ENCODE measurements at regions not wholly inside any gene's neighbourhood (a gene's known extent, or its start where the extent isn't known, plus 50 kb on each side); places are given as distances from the start of the nearest gene placed in this dataset.

DNA sequence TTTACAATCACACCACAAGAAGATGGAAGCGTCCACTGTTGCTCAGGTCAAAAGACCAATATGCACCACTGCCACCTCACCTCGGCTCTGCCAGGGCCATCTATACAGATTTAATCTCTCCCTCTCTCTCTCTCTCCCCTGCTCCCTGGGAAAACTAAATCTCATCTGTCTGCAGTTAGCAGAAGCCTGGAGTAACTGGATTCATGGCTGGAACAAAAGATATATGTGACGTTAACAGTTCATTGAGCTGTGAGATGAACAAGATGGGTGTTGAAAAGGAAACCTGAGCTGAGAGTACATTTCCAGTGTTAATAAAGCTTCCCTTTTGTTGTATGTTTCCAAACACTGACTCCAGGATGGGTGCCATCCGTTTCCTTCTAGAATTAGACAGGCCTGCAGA is 369.7 kb downstream of the CDK5RAP2 start:
- no peak for DNase-seq

DNA sequence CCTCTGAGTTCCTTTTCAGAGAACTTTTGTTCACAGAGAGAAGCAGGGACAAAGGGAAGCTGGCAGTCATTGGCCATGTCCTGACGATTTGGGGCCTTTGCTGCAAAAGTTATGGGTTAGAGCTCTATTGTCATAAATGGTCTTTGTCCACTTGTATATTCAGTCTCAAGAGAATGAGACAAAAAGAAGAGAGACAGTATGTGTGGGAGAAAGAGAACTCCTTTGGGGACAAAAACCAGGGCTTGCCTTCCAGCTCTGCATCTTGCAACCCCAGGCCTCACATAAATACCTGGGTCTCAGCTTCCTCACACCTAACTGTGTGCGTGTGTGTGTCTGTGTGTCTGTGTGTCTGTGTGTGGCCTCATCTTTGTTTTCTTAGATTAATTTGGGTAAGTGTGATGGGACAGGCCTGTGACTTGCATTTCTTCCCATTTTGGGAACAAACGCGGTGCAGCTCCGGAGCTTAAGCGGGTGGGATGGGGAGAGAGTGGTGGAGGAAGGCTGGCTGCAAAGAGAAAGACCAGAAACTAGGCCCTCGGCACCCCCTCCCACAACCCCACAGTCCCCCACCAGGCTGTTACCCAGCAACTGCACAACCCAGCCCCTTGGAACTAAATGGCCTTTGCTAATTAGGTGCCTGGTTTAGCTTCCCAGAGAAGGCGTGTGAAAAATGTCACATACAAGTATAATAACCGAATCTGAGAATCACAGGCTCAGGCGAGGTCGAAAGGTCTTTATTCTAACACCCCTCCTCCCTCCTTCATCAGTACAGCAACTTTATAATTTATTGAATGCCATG is 376.9 kb downstream of the CDK5RAP2 start:
- DNase-seq: no peak

DNA sequence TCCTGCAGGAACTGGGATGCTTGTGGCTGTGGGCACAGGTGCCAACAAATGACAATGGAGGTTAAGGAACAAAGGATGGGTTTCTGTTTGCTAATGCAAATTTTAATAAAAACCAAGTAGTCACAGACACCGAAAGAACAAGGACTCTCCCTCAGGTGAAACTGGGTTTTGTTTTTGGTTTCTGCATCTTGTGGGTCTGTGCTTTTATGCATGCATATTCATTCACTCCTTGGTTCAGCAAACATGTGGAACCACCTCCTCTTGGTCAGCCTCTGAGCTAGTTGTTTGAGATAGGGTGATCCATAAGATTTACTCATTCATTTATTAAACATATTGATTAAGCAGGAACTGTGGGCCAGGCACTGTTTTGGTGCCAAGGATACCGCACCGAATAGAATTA is 381.9 kb downstream of the CDK5RAP2 start:
- DNase-seq: no peak

DNA sequence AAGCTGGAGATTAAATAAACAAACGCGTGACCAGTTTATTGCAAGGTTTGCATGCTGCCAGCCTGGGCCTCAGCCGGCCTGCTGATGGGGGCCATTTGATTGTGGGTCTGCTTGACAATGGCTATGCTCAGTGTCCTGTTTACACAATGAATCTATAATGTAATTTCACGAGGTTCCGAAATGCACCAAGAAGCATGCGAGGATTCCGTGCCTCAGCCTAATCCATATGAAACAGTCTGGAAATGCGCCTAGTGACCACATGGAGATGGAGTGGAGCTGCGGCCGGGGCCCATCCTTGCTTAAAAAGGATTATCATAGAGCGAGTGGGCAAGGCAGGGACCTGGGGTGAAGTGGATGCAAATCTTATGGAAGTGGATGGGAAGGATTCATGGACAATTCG is 382.4 kb downstream of the CDK5RAP2 start:
- DNase-seq: no peak

DNA sequence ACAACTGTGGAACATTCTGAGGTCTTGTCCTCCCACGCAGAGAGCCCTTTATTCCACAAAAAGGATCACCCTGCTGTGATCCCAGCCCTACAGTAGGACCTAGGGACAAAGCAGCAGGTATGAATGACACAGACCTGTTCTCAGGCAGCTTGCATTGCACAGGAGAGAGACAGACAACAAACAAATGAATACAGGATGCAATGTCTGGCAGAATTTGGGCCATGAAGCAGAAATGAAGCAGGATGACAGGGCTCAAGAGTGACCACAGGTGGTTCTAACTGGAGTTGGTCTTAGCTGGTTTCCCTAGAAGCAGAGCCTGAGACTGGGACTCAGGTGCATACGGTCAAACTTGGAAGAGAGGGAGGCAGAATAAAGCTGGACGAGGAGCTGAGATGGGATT is 388.8 kb downstream of the CDK5RAP2 start:
- DNase-seq: no peak

DNA sequence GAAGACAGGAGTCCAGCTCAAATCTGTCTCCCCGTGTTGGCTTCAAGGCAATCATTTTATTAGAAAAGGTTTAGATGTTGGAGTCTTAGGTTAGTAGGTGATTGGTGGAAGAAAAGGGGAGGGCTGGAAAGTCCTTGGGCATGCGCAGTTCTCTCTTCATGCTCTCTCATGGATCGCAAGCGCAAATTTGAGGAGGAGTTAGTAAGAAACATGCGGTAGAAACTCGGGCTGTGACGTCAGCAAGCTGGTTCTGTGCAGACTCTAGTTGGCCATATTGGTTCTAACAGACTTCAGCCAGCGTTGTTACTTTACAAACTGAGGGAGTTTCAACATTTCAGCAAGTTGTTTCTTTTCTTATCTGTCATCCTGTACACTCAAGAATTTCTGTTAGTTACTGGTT is 392.2 kb downstream of the CDK5RAP2 start:
- DNase-seq: no peak

DNA sequence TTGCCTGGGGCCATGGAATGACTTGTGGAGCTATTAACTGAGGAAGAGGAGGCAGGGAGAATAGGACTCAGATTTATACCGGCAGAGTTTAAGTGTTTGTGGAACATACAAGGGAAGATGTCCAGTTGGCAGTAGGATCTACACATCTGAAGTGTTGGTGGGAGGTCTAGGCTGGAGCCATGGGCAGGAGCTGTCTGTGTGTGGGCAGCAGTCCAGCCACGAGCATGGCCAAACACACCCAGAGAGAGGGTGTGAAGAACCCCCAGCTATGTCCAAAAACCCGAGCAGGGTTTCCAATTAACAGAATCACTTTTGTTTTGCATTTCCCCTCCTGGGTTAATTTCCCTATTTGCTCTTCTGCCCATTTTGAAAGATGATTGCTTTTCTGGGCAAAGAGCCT is 393.7 kb downstream of the CDK5RAP2 start:
- no peak for DNase-seq

DNA sequence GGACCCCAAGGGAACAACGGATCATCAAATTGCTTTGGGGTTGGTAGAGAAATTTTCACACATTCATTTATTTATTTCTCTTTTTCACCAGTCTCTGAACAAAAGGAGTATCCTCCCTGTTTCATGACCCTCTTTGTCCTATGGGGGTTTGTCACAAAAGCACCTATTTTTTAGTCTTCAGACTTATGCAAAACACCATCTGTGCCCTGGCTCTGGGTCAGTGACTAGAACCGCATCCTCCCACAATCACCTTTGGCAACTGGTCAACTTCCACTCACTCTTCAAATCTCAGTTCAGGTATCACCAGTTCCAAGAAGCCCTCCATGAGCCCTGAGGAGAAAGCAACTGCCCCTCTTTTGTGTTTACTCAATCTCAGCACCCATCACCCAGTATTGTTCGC is 395.7 kb downstream of the CDK5RAP2 start:
- DNase-seq: no peak

DNA sequence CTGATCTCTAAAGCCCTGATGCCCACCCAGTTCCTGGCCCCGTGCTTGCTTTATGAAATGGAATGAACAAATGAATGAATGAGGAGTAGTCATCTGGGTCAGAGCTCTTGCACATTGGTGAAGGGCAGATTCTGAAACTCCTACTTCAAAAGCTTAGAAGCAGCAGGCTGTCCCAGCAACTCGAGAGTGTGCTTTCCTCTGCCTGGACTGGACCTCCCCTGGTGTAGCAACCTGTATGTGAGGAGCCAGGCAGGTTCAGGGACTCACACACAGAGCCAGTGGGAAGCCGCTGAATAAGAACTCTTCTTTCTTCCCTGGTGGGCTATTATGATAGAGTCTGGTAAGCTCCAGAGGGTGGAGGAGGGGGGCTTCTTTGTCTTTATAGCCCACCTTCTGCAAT is 396.4 kb downstream of the CDK5RAP2 start:
- no peak for DNase-seq

DNA sequence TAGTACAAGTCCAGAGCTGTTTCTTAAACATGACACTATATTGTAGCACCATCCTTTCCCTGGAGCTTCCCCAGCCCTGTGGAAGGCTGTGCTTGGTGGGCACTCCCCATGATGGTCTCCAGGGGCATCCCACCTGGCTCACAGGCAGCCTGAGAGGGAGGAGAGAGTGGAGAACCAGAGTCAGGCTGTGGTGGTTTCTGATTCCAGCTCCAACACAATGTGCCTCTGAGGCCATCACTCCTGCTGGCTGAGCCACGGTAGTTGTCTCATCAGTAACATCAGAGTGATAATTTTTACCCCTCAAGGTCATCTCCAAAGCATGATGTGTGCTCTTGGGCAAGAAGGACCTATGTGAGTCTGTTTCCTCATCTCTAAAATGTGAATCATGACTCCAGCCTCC is 398.0 kb downstream of the CDK5RAP2 start:
- DNase-seq: no peak

DNA sequence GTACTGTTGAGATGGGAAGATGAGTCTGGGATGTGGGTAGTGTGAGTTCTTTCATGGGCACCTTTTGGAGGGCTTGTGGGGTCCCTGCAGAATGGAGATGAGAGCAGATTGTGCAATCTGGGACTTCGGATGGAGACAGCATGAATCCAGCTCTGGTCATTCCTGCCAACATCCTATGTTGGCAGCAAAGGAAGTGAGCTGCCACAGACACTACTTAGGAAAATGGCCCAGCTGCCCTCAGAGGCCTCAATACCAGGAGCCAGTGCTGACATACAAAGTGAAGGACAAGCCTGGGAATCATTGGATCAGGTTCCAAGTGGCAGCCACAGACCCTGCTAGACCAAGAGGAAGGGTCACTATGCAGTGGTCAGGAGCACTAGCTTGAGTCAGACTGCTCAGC is 402.8 kb downstream of the CDK5RAP2 start:
- no peak for DNase-seq

DNA sequence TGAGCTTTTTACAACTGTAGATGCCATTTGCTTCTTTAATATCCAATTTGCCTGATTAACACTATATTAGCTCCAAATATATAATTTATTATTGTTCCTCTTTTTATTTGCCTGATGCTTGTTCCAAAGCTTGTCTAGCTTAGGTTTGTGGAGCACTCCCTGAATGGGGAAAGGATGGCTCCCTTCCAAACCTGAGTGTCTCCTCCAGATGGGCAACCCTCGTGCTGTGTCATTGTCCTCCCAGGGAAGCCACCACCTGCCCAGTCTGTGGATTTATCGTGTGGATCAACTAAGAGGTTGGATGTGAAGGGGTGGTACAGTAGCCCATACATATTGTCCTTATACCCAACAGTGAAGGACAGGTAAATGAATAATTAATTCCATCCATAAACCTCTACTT is 404.9 kb downstream of the CDK5RAP2 start:
- no peak for DNase-seq

DNA sequence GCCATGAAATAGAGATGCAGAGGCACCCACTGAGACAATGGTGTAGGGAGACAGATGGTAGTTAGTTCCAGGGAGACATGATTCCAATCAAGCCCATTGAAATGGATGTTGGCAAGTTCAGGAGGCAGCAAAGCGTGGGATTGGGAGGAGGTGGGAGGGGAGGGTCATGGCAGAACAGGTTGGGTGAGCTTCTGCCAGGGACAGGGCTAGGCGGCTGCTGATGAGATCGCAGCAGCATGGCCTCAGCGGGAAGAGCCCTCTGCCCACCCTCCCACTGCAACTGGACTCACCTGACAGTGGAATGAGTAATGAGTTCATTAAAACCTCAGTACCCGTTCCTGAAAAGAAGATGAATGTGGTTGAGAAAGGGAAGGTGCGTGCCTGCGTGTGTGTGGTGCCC is 418.2 kb downstream of the CDK5RAP2 start:
- no peak for DNase-seq

DNA sequence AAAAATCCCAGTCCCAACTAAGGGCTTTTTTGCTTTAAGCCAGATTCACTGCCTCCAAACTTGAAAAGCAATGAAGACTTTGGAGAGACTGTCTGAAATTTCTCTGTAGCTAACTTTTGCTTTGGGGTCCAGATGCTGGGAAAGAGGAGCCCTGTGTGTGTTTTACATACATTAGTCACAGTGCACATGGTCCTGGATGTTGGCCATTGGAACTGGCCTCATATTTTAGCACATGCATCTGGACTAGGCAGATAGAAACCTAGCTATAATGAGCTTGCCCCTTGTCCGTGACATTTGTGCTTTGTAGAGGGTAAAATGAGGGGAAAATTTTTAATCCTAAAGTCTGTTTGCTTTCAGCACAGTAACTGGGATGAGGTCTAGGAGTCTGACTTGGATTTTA is 421.7 kb downstream of the CDK5RAP2 start:
- DNase-seq: no peak

DNA sequence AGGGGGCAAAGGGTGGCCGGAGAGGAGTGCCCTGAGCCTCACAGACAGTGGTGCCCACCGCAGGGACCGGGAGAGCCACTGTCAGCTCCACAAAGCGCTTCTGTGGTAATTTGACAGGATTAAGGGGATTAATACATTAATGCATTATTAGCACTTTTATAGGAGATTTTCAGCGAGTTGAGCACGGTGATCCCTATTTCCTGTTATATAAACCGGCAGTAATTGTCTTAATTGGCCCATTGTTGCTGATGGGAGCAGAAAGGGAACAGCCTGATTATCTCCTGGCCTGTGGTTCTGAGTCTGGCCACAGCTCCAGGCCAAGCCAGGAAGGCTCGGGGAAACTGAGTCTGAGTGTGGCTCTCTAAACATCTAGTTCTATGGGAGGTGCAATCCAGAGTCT is 423.6 kb downstream of the CDK5RAP2 start:
- DNase-seq: no peak

DNA sequence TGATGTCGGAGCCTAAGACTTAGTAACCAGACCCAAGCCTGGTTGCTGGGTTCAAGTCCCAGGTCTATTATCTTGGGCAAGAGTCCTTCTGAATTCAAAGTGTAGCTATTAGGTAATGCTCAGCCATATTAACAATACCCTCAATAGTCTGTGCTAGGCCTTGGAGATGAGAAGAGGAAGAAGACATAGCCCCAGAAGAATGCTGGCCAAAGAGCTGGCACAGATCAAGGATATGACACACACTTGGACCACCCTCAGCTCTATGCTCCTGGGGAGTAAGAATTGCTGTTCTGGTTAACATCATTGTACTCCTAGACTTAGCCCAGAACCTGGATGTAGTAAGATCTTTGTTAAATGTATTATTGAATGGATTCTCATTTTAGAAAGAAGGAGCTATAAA is 426.7 kb downstream of the CDK5RAP2 start:
- DNase-seq: no peak

DNA sequence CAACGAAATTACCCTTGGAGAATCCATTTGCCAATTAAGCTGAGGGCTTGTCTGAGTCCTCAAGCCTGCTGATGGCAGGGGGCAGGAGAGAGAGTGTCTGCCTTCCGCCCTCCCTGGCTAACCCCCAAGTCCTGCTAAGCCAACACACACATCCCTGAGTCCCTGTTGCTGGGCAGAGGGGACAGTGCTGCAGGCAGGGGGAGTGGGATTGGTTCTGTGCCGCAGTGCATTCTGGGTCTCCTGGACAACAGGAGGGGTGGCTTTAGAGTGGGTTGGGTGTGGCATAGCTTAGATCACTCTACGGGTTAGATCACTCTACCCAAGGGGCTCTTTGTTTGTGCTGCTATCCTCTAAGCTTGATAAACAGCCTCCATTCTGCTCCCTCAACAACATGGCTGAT is 427.7 kb downstream of the CDK5RAP2 start:
- DNase-seq: no peak

DNA sequence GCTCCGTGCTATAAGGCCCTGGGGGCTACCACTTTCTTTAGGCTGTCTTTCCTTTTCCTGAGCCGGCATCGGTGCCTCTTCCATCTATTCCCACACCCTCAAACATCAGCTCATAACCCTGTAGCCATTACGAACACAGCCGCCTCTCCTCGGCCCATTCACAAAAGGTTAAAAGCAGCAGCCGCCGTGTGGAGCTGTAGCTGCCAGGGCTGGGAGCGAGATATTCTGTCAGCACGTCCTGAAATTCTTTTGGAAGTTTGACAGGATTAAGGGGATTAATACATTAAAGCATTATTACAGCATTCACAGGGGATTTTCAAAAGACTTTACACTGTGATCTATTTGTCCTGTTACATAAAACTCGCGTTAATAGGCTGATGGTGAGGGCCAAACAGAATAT is 428.2 kb downstream of the CDK5RAP2 start:
- no peak for DNase-seq

DNA sequence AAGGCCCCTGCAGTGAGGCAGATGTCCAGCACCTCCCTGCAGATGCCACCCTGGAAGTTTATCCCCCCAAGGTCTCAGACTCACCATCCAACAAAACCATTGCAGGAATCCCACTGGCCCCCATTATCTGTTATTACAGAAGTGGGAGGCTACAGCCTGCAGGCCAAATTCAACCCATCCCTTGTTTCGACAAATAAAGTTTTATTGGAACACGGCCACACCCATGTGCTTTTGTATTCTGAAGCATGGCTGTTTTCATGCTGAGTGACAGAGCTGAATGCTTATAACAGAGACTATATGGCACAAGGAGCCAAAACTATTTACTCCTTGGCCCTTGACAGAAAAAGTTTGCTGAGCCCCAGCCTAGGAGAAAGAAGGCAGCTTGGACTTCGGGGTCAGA is 428.8 kb downstream of the CDK5RAP2 start:
- no peak for DNase-seq

DNA sequence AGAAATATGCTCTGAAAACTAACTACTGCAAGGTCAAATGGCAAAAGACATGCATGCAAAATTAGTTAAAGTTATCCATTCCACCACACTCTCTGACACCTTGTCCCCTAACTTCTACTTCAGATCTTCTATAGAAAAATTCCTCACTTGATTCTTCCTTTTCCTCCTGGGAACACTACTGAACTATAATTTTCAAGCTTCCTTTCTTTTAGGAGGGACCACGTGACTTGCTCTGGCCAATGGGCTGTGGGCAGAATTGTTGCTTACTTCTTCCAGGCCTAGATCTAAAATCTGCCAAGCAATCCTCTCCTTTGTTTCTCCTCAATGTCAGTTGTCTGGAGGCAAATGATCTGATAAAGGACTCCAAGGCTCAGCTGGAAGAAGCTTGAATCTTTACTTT is 441.0 kb downstream of the CDK5RAP2 start:
- no peak for DNase-seq

DNA sequence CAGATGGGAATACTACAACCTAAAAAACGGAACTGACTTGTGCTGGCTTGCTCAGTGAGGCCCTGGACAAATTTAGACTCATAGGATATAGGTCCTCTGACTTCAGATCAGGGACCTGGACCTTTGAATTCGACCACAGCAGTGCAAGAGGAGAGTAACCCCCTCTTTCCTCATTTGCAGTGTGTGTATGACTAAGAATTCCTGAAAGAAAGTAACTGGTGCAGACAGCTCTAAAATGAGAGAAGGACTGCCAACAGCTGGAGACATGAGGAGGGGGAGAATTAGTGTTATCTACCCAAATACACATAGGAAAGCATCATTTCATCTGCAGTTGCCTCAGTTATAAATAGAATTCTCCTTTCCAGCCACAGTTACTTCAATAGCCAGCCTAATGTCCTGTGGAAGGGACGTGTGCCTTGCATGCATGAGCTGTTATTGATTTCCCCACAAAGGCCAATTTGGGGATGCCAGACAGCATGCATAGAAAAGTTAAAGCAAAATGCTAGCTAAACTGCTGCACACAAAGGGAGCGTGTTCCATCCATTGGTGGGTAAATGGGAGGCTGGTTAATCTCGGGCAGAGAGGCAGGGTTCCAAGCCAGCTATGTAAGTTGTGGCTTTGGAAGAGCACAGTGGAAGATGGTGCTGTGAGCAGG is 442.7 kb downstream of the CDK5RAP2 start:
- DNase-seq: no peak

DNA sequence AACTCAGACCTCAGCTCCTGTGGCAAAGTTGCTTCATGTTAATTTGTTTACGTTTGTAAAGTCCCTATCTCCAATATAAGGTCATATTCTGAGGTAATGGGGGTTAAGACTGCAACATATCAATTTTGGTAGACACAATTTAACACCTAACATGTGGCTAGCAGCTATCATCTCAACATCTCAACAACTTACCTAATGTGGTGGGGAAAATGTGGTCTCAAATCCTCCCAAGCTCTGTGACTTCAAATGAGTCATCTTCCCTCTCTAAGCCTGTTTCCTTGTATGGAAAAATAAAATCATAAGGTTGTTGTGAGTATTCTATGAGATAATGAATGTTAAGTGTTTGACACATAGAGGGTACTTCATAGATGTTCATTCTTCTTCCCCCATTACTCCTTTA is 443.3 kb downstream of the CDK5RAP2 start:
- no peak for DNase-seq

DNA sequence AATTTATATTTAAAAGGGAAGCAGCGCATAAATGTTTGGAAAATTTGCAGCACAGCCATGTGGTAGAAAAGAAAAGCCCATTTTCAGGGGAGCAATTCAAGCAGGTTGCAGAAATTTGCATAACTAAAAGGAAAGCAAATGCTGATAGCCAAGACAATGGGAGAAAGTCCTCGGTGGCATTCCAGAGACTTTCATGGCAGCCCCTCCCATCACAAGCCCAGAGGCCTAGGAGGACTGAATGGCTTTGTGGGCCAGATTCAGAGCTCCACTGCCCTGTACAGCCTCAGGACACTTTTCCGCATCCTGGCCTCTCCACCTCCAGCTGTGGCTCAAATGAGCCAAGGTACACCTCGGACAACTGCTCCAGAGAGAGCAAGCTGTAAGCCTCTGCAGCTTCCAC is 462.9 kb downstream of the CDK5RAP2 start:
- DNase-seq: no peak

DNA sequence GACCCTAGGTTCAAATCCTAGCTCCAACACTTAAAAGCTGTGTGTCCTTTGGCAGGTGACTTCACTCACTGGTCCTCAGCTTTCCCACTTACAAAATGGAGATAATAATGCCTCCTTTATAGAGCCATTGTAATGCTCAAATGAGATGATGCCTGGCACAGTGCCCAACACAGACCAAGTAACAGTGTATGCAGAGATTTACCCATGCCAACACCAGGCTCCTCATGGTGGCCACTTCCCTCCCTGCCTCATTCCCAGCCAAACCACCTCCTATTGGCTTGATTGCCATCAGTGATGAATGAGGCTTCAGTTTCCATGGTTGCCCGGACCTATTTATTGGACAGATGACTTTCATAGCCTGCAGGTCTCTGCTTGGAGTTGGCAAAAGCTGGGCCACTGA is 469.4 kb downstream of the CDK5RAP2 start:
- DNase-seq: no peak

DNA sequence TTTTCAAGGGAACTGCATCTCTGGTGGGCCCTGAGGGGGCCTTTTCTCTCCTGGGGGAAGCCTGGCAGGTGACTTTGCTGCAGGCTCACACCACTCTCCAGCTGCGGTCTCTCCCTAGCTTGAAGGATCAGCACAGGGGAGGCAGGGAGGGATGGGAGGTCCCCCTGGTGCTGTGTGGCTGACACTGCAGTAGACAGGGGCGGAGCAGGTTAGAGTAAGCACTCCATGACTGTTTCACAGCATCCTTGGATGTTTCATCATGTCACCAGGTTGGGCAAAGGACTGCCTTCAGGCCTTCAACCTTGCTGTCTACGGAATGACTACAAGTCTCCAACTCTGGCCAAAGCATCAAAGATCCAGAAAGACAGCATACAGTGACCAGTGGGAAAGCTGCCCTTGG is 470.7 kb downstream of the CDK5RAP2 start:
- DNase-seq: no peak
